ENCODE measurements at regions not wholly inside any gene's neighbourhood (a gene's known extent, or its start where the extent isn't known, plus 50 kb on each side); places are given as distances from the start of the nearest gene placed in this dataset.

DNA sequence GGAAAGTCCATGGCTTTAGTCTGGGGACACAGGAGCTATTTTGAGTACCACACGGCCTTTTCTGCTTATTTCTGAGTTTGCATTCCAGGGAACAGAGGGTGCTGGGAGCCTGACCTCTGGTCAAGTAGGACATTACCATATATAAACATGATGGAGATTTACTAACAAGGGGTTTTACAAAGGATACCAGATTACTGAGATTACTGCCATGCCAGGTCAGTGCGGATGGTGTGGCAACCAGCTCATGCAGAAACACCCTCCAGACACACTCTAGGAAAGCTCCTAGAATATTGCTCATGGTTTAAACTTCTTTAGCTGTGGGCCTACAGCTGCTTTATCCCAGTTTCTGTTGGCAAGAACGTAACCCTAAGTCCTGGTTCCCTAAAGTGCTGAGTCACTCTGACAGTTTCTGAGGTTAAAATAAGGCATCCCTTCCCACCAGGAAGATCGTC lies 54.3 kb upstream of the AGTR1 start:
- Histone ChIP-seq H3K4me3 (ENCODE audit: low read depth, low read length, poor library complexity, severe bottlenecking) (no peak overlapping the region), H3K27ac (ENCODE audit: low read depth, low read length, poor library complexity, severe bottlenecking) (no peak overlapping the region), H3K27me3 (replicated peaks; ENCODE audit: insufficient read depth, low read depth, low read length, poor library complexity) (no peaks in the 10 kb centered on the region), H3K4me1 (ENCODE audit: insufficient read depth, low read length, poor library complexity, severe bottlenecking) (no peaks in the 10 kb centered on the region), H3K9me3 (ENCODE audit: low read depth, low read length, poor library complexity, severe bottlenecking) (no peaks in the 10 kb centered on the region), H3K36me3 (ENCODE audit: insufficient read depth, low read length, poor library complexity, severe bottlenecking) (no peaks in the 10 kb centered on the region)
- ChIA-PET CTCF (no interaction called here), POLR2A (ENCODE audit: low non-redundant PET) (no interaction called here)
- TF ChIP-seq EZH2 (IDR thresholded peaks at IDR 0.05; ENCODE audit: borderline replicate concordance, low read depth, low read length, poor library complexity, severe bottlenecking) (no peak), CTCF (conservative IDR thresholded peaks at IDR 0.05; ENCODE audit: low read depth, low read length) (no peak)
- DNase-seq (ENCODE audit: low spot score) = no peak
- intact Hi-C loops (cut with micrococcal nuclease; ENCODE audit: unreplicated experiment) = no loop called here
- no TSS peak for BruUV-seq (replicated peaks)

GRCh38 chr3:148646126-148646665 lies 51.5 kb upstream of the AGTR1 start:
- POLR2A ChIA-PET (ENCODE audit: low non-redundant PET) = no interaction called here
- TF ChIP-seq CTCF (conservative IDR thresholded peaks at IDR 0.05; ENCODE audit: low read depth, low read length) (no peak), EZH2 (IDR thresholded peaks at IDR 0.05; ENCODE audit: borderline replicate concordance, low read depth, low read length, poor library complexity, severe bottlenecking) (no peak)
- no peak for DNase-seq (ENCODE audit: low spot score)
- Histone ChIP-seq H3K4me3 (ENCODE audit: low read depth, low read length, poor library complexity, severe bottlenecking) (no peak overlapping the region), H3K9me3 (ENCODE audit: low read depth, low read length, poor library complexity, severe bottlenecking) (no peaks in the 10 kb centered on the region), H3K27ac (ENCODE audit: low read depth, low read length, poor library complexity, severe bottlenecking) (no peak overlapping the region), H3K27me3 (replicated peaks; ENCODE audit: insufficient read depth, low read depth, low read length, poor library complexity) (no peaks in the 10 kb centered on the region), H3K36me3 (ENCODE audit: insufficient read depth, low read length, poor library complexity, severe bottlenecking) (no peaks in the 10 kb centered on the region), H3K4me1 (ENCODE audit: insufficient read depth, low read length, poor library complexity, severe bottlenecking) (no peaks in the 10 kb centered on the region)
- no TSS peak for BruUV-seq (replicated peaks)
- CTCF ChIA-PET = no interaction called here
- intact Hi-C loops (cut with micrococcal nuclease; ENCODE audit: unreplicated experiment) = no loop called here

Measured in A673 (cell line).